ENCODE measurements at regions not wholly inside any gene's neighbourhood (a gene's known extent, or its start where the extent isn't known, plus 50 kb on each side); places are given as distances from the start of the nearest gene placed in this dataset.

DNA sequence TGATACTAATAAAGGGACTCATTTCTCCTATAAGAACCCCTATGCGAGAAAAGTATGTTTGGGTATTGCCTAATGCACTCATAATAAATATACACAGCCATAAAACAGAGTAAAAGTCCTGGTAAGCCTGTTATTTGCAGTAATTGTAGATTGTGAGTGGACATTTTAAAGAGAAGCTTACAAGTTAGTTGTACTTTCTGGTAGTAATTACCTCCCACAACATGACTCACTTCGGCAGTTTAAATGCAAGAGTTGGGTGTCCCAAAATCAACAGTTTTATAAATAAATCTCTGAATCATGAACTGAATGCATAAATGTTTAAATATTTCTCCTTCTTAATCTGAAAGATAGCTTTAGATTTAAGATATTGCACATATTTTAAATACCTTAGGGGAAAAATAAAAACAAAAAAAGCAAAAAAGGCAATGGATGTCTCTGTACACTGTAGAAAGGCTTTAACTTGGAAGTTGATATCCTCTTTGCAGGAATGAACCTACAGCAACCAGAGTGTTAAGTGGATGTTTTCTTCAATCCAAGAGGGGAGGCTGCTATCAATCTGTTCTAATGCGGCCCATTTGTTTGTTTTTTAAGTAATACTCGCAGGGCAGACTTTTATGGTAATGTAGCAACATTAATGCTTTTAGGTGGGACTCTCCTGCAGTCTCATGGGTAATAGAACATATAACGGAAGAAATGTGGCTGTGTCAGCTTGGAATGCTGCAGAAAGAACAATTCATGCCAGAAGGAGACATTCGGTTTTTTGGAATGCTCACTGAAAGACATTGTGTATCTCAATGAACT lies 57.3 kb upstream of the ZEB1 start:
- TF ChIP-seq SIN3A (IDR thresholded peaks at IDR 0.05; ENCODE audit: low read depth) = no peak
- TF ChIP-seq POLR2A (IDR thresholded peaks at IDR 0.05; ENCODE audit: borderline replicate concordance, extremely low read depth, insufficient read depth, insufficient read length) = no peak
- TF ChIP-seq YY1 (IDR thresholded peaks at IDR 0.05; ENCODE audit: extremely low read depth, insufficient replicate concordance, low read depth, low read length) = no peak
- no peak for TF ChIP-seq CTCF (IDR thresholded peaks at IDR 0.05 in 2 of 3, conservative IDR thresholded peaks at IDR 0.05 in 1 of 3; ENCODE audit: borderline replicate concordance in 1 of 3, insufficient read depth in 1 of 3, low read depth in 2 of 3, low read length in 2 of 3)
- no peak for TF ChIP-seq EGR1 (IDR thresholded peaks at IDR 0.05; ENCODE audit: low read depth)
- TF ChIP-seq SP1 (IDR thresholded peaks at IDR 0.05; ENCODE audit: low read depth) = no peak
- TF ChIP-seq FOSL1 (IDR thresholded peaks at IDR 0.05; ENCODE audit: low read depth) = no peak
